ENCODE measurements at regions not wholly inside any gene's neighbourhood (a gene's known extent, or its start where the extent isn't known, plus 50 kb on each side); places are given as distances from the start of the nearest gene placed in this dataset.

DNA sequence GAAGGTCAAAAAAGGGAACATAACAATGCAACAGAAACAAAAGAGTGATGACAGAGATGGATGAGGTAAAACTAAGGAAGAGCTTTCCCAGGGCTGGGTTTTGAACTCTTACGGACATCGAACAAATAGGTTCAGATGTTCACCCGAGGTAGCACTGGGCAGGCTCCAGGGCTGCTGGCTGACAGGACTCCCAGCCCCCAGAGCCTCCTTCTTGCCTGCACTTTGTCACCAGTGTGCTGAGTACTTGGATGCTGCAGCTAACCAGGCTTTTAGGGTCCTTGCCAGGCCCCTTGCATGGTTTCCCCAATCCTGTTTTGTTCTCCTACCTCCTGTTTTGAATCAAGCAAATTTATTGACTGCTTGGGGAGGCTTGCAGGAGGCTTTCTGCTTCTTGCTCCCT lies 322.9 kb downstream of the DYSF start:
- TF ChIP-seq, protein P1, sequence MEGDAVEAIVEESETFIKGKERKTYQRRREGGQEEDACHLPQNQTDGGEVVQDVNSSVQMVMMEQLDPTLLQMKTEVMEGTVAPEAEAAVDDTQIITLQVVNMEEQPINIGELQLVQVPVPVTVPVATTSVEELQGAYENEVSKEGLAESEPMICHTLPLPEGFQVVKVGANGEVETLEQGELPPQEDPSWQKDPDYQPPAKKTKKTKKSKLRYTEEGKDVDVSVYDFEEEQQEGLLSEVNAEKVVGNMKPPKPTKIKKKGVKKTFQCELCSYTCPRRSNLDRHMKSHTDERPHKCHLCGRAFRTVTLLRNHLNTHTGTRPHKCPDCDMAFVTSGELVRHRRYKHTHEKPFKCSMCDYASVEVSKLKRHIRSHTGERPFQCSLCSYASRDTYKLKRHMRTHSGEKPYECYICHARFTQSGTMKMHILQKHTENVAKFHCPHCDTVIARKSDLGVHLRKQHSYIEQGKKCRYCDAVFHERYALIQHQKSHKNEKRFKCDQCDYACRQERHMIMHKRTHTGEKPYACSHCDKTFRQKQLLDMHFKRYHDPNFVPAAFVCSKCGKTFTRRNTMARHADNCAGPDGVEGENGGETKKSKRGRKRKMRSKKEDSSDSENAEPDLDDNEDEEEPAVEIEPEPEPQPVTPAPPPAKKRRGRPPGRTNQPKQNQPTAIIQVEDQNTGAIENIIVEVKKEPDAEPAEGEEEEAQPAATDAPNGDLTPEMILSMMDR (IDR thresholded peaks at IDR 0.05): no peak

DNA sequence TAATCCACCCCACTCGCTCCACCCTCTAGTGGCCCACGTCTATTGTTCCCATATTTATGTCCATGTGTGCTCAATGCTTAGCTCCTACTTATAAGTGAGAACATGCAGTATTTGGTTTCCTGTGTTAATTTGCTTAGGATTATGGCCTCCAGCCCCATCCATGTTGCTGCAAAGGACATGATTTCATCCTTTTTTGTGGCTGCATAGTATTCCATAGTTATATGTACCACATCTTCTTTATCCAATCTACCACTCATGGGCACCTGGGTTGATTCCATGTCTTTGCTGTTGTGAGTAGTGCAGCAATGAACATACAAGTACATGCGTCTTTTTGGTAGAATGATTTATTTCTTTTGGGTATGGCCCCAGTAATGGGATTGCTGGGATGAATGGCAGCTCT lies 319.9 kb downstream of the DYSF start:
- TF ChIP-seq, protein P1 (IDR thresholded peaks at IDR 0.05): no peak

DNA sequence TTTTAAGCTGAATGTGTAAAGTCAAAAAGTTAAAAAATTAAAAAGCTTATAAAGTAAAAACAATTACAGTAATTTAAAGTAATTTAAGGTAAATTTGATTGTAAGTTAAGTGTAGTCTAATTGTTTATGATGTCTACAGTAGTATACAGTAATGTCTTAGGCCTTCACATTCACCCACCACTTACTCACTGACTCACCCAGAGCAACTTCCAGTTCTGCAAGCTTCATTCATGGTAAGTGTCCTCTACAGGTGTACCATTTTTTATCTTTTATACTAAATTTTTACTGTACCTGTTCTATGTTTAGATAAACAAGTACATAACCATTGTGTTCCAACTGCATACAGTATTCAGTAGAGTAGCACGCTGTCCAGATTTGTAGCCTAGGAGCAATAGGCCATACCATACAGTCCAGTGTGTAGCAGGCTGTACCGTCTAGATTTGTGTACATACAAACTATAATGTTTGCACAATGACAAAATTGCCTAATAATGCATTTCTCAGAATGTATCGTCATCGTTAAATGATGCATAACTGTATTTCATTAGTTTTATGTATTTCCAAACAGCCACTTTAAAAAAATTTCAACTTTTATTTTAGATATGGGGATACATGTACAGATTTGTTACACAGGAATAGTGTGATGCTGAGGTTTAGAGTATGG lies 319.3 kb downstream of the DYSF start:
- TF ChIP-seq, protein P1 (IDR thresholded peaks at IDR 0.05): no peak

DNA sequence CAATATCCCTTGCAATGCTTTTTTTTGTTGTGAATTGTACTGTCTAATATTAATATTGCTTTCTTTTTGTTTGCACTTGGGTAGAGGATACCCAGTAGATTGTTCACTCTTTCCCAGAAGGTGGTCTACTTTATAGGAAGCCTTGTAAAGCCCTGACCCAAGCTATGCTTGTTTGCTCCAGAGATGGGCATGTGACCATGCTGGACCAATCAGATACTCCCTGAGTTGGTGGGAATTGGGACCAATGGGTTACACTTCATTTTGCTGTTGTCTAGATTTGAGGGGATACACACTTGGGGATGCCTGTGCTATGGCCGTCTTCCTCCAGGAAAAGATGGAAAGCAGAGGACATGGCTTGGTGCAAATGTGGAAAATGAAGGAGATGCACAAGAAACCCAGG lies 314.3 kb downstream of the DYSF start:
- TF ChIP-seq, protein P1 (IDR thresholded peaks at IDR 0.05): no peak

DNA sequence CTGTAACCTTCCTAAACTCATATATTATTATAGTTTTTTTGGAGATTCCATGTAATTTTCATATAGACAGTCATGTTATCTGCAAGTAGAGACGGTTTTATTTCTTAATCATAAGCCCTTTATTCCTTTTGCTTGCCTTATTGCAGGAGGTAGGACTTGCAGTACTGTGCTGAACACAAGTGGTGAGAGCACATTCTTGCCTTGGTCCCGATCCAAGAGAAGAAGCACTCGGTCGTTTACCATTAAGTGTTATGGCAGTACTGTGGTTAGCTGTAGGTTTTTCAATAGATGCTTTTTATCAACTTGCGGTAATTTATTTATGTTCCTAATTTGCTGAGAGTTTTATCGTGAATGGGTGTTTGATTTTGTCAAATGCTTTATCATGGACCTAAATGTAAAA lies 305.7 kb downstream of the DYSF start:
- TF ChIP-seq, protein P1 (IDR thresholded peaks at IDR 0.05): no peak

DNA sequence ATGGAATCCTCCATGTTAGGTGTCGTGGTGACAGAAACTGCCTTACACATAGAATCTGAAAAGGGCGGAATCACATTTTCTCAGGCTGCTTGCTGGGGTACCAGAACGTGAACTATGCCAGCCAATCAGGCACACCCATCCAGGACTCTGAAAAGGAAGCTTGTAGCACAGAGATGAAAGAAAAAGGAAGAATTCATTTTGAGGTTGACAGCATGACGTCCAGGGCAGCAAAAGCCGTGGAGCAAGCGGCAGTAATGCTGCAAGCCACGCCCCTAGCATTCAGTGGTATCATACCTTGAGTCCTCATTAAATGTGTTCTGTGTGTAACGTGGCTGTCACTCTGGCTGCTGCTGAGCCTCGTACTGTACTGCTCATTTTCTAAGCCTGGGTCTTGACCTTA lies 304.0 kb downstream of the DYSF start:
- TF ChIP-seq, protein P1 (IDR thresholded peaks at IDR 0.05): no peak

DNA sequence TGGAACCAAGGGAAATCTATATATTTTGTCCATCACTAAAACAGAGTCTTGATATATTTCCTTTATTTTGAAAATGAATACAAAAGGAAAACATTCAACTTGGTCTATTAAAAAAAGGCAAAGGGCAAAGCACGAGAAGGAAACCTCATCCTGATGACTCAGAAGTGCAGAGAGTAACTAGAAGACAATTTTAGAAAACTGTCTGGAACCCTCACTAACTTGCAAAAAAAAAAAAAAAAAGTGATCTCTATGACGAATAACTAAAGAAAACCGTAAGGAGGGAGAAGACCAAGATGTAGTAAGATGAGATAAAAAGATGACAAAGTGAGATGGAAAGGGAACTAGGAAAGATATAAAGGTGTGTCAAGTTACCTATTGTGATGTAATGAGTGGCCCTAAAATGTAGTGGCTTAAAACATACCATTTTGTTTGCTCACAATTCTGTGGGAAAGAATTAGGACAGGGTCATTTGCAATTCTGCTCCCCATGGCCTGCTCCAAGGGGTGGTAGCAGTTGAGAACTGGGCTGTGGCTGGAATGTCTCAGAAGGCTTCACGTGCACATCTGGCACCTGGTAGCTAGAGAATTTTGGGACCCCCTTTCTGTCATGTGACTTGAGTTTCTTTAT lies 303.0 kb downstream of the DYSF start:
- TF ChIP-seq, protein P1 (IDR thresholded peaks at IDR 0.05): no peak
